ENCODE measurements at regions not wholly inside any gene's neighbourhood (a gene's known extent, or its start where the extent isn't known, plus 50 kb on each side); places are given as distances from the start of the nearest gene placed in this dataset.

DNA sequence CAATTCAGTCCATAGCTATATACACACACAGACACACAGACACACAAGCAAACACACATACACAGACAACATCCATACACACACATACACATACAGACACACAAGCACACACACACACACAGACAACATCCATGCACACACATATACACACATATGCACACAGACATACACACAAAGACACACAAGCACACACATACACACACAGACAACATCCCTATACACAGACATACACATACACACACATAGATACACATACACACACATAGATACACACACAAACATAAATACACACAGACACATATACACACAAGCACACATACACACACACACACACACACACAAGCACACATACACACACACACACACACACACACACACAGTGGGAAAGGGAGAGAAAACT, 254.8 kb downstream of the VRK1 start:
- Mint-ChIP-seq H3K9me3 (ENCODE audit: unreplicated experiment) (no peaks in the 10 kb centered on the region), H3K27ac (ENCODE audit: unreplicated experiment) (no peak overlapping the region), H3K27me3 (ENCODE audit: unreplicated experiment) (no peaks in the 10 kb centered on the region), H3K36me3 (ENCODE audit: unreplicated experiment) (no peaks in the 10 kb centered on the region), H3K4me1 (ENCODE audit: low read depth, unreplicated experiment) (peaks cover 10% of the 10 kb centered on the region), H3K4me3 (ENCODE audit: unreplicated experiment) (no peak overlapping the region)
- TF ChIP-seq, protein P1, sequence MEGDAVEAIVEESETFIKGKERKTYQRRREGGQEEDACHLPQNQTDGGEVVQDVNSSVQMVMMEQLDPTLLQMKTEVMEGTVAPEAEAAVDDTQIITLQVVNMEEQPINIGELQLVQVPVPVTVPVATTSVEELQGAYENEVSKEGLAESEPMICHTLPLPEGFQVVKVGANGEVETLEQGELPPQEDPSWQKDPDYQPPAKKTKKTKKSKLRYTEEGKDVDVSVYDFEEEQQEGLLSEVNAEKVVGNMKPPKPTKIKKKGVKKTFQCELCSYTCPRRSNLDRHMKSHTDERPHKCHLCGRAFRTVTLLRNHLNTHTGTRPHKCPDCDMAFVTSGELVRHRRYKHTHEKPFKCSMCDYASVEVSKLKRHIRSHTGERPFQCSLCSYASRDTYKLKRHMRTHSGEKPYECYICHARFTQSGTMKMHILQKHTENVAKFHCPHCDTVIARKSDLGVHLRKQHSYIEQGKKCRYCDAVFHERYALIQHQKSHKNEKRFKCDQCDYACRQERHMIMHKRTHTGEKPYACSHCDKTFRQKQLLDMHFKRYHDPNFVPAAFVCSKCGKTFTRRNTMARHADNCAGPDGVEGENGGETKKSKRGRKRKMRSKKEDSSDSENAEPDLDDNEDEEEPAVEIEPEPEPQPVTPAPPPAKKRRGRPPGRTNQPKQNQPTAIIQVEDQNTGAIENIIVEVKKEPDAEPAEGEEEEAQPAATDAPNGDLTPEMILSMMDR (IDR thresholded peaks at IDR 0.05; ENCODE audit: partially characterized antibody, unreplicated experiment), result no peak
- DNase-seq, result no peak

DNA sequence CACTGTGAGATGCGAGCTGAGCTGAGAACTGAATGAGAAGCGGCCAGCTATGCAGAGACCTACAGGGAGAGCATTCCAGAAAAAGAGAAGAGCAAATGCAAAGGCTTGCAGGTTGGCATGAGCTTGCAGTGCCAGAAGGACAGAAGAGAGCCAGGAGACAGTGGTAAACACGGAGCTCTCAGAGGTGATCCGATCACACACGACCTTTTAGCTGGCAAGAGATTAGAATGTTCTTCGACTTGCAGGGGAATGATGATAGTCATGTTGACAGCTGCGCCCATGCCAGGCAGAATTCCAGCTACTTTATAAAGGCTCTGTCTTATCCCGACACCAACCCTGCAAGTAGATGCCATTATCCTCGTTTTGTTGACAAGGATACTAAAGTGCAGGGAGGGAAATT, 256.8 kb downstream of the VRK1 start:
- H3K36me3 Mint-ChIP-seq (ENCODE audit: unreplicated experiment), result no peaks in the 10 kb centered on the region
- no peak overlapping the region for H3K27ac Mint-ChIP-seq (ENCODE audit: unreplicated experiment)
- H3K9me3 Mint-ChIP-seq (ENCODE audit: unreplicated experiment), result peaks cover 5% of the 10 kb centered on the region
- H3K4me1 Mint-ChIP-seq (ENCODE audit: low read depth, unreplicated experiment), result peaks cover 20% of the 10 kb centered on the region
- TF ChIP-seq, protein P1 (IDR thresholded peaks at IDR 0.05; ENCODE audit: partially characterized antibody, unreplicated experiment), result no peak
- no peak for DNase-seq
- H3K27me3 Mint-ChIP-seq (ENCODE audit: unreplicated experiment), result no peaks in the 10 kb centered on the region
- no peak overlapping the region for H3K4me3 Mint-ChIP-seq (ENCODE audit: unreplicated experiment)

DNA sequence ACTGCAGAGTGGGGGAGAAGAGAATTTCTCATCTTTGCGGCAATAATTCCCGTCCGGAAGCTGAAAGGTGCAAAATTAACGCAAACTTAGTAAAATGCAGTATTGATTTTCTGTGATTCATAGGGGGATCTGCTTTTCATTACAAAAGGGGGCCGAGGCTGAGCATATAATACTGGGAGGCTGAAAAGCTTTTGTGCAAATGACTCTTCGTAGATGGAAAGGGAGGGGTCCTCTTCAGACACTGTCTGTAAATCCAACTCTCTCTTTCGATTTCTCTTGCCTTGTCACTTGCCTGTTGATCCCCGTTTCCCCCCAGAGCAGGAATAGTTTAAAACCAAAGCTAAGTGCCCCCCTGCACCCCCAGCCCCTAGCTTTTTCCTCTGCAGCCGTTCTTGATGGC, 258.2 kb downstream of the VRK1 start:
- H3K4me3 Mint-ChIP-seq (ENCODE audit: unreplicated experiment), result peak overlapping the region; percentile 43

DNA sequence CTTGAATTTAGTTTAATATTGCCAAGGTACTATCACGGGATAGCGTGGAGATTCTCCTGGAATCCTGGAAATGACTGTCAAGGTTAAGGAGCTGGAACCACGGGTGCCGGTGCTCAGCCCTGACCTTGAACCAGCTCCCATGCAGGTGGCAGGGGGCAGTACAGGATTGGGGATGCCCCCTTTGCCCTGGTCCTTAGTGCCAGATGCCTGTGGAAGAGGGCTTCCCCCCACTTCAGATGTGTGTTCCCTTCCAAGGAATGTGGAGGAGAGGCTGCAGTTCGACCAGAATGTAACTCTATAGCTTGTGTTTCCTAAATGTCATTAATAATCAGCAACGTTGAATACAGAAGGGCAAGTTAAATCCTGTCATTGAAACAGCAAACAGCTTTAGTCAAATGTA, 258.9 kb downstream of the VRK1 start:
- H3K4me3 Mint-ChIP-seq (ENCODE audit: unreplicated experiment), result no peak overlapping the region
- no peaks in the 10 kb centered on the region for H3K27me3 Mint-ChIP-seq (ENCODE audit: unreplicated experiment)
- no peaks in the 10 kb centered on the region for H3K36me3 Mint-ChIP-seq (ENCODE audit: unreplicated experiment)
- H3K27ac Mint-ChIP-seq (ENCODE audit: unreplicated experiment), result no peak overlapping the region
- H3K9me3 Mint-ChIP-seq (ENCODE audit: unreplicated experiment), result peaks cover 5% of the 10 kb centered on the region
- H3K4me1 Mint-ChIP-seq (ENCODE audit: low read depth, unreplicated experiment), result peaks cover 20% of the 10 kb centered on the region
- DNase-seq, result no peak
- TF ChIP-seq, protein P1 (IDR thresholded peaks at IDR 0.05; ENCODE audit: partially characterized antibody, unreplicated experiment), result no peak

More for the DNA sequence above, 258.2 kb downstream of the VRK1 start:
- TF ChIP-seq, protein P1 (IDR thresholded peaks at IDR 0.05; ENCODE audit: partially characterized antibody, unreplicated experiment), result no peak
- Mint-ChIP-seq H3K27ac (ENCODE audit: unreplicated experiment) (peak overlapping the region; percentile 62), H3K36me3 (ENCODE audit: unreplicated experiment) (no peaks in the 10 kb centered on the region), H3K4me1 (ENCODE audit: low read depth, unreplicated experiment) (peaks cover 20% of the 10 kb centered on the region), H3K27me3 (ENCODE audit: unreplicated experiment) (no peaks in the 10 kb centered on the region), H3K9me3 (ENCODE audit: unreplicated experiment) (peaks cover 5% of the 10 kb centered on the region)
- DNase-seq, result no peak

DNA sequence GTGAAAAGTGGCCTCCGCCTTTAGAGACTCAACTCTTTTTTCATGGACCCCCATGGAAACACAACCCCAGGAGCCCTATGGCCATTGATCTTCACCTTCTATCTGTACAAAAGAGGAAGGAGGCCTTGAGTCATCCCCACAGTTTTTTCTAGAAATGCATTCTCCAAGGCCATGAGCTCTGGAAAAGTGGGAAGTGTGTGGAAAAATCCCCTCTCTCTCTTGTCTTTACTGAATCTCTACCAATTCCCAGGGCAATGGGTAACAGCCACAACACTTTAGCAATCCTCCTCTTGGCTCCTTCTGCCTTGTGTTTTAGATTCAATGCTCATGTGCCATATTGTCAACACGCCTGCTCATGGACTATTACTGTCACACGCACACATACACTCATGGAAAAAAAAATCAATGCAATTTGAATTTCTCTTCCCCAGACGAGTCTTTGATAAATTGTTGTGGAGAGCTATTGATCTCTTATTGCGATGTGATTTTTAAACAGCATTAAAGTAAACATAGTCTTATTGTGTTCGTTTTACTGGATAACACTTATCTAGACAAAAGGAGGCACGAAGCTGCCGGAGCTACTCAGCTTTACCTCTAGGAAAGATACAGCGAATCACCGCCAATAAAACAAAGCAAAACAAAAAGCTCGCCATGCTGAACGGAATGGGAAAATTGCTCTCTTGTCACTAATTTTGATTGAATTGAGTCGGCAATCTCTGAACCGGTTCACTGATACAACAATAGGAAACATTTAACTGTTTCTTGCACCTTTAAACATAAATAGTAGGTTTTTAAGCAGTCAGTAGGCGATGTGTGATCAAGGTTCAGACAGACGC, 260.3 kb downstream of the VRK1 start:
- peaks cover 20% of the 10 kb centered on the region for H3K4me1 Mint-ChIP-seq (ENCODE audit: low read depth, unreplicated experiment)
- TF ChIP-seq, protein P1 (IDR thresholded peaks at IDR 0.05; ENCODE audit: partially characterized antibody, unreplicated experiment), result no peak
- H3K9me3 Mint-ChIP-seq (ENCODE audit: unreplicated experiment), result peaks cover 5% of the 10 kb centered on the region
- peaks cover 7% of the 10 kb centered on the region for H3K36me3 Mint-ChIP-seq (ENCODE audit: unreplicated experiment)
- no peaks in the 10 kb centered on the region for H3K27me3 Mint-ChIP-seq (ENCODE audit: unreplicated experiment)
- no peak overlapping the region for H3K4me3 Mint-ChIP-seq (ENCODE audit: unreplicated experiment)
- no peak for DNase-seq
- H3K27ac Mint-ChIP-seq (ENCODE audit: unreplicated experiment), result peak overlapping the region; percentile 45
